SK-N-SH treated with all-trans-retinoic acid at 6 μM for 48 hours (cell line): ENCODE measurements at regions not wholly inside any gene's neighbourhood (a gene's known extent, or its start where the extent isn't known, plus 50 kb on each side); places are given as distances from the start of the nearest gene placed in this dataset.

Experiments used
- CREB5 ChIP-seq: fragments of 250-450 bp; sonication (Bioruptor Pico); IDR thresholded peaks from 2 replicates; pipeline ENCODE4 v1.5.1; 2020; ENCODE audit warnings: low read depth, mild to moderate bottlenecking, moderate library complexity
- CSDC2 ChIP-seq: fragments of 250-450 bp; sonication (Bioruptor Pico); IDR thresholded peaks from 2 replicates; pipeline ENCODE4 v1.5.0; 2020; ENCODE audit warnings: mild to moderate bottlenecking, moderate library complexity
- PATZ1 ChIP-seq: fragments of 250-450 bp; sonication (Bioruptor Pico); IDR thresholded peaks from 2 replicates; pipeline ENCODE4 v1.8.0; 2020; ENCODE audit warnings: mild to moderate bottlenecking, moderate library complexity, borderline replicate concordance
- RARB ChIP-seq: fragments of 250-450 bp; sonication (Bioruptor Pico); IDR thresholded peaks from 2 replicates; pipeline ENCODE4 v1.8.0; 2021; ENCODE audit warnings: mild to moderate bottlenecking, moderate library complexity
- ZFP3 ChIP-seq: fragments of 250-450 bp; sonication (Bioruptor Pico); IDR thresholded peaks from 2 replicates; pipeline ENCODE4 v1.5.0; 2020; ENCODE audit warnings: mild to moderate bottlenecking, moderate library complexity
- ZNF565 ChIP-seq: fragments of 450-650 bp; formaldehyde crosslinking; conservative IDR thresholded peaks from 2 replicates; pipeline ENCODE4 v1.5.0; 2020; ENCODE audit warnings: low read depth, mild to moderate bottlenecking, moderate library complexity
- ZNF70 ChIP-seq: fragments of 450-650 bp; formaldehyde crosslinking; IDR thresholded peaks from 2 replicates; pipeline ENCODE4 v1.5.0; 2020; ENCODE audit warnings: mild to moderate bottlenecking, moderate library complexity
- ZNF8 ChIP-seq: fragments of 450-650 bp; formaldehyde crosslinking; IDR thresholded peaks from 2 replicates; pipeline ENCODE4 v1.5.0; 2020; ENCODE audit warnings: mild to moderate bottlenecking, moderate library complexity

GRCh38 chr2:71932037-71932779 lies 215.5 kb downstream of the CYP26B1 start:
- no peak for TF ChIP-seq ZNF565 (CRISPR knock-in tag)
- TF ChIP-seq ZFP3 (CRISPR knock-in tag), result no peak
- TF ChIP-seq CSDC2 (CRISPR knock-in tag), result no peak
- TF ChIP-seq ZNF8 (CRISPR knock-in tag), result no peak
- no peak for TF ChIP-seq ZNF70 (CRISPR knock-in tag)
- no peak for TF ChIP-seq CREB5 (CRISPR knock-in tag)
- no peak for TF ChIP-seq RARB
- no peak for TF ChIP-seq PATZ1
